Renal cortex interstitium (tissue), 11 donors: ENCODE measurements at regions not wholly inside any gene's neighbourhood (a gene's known extent, or its start where the extent isn't known, plus 50 kb on each side); places are given as distances from the start of the nearest gene placed in this dataset.
"Not testable (repeated sequence)": the region's sequence is repeated elsewhere in the genome, so short reads cannot be mapped to it uniquely, and the experiment has no call there.

Source experiments
- DNase-seq, 11 donors: peaks; one replicate each; pipeline ENCODE4 v3.0.0-alpha.2; 2013; ENCODE audit warnings: low read depth in 9 of 11, low spot score in 4 of 11; ENCODE audit errors: extremely low read depth in 1 of 11

DNA sequence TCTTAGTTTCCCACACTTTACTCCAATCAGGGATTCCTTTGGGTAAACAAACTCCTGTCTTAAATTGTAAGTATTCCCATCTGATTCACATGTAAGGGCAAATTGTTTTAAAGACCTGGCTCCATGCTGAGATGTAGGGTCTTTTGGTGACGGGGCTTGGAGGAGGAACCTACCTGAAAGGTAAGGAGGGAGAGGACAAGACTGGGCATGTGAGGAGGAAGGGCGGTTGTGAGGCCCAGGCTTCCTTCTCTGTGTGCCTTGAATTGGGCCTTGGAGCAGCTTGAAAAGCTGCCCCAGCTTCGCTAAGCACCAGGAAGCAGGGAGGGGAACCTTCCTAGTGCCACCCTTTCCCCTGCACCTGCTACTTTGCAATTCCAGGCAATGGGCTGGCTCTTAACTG is 86.8 kb downstream of the C9orf152 start:
- DNase-seq = no peak

DNA sequence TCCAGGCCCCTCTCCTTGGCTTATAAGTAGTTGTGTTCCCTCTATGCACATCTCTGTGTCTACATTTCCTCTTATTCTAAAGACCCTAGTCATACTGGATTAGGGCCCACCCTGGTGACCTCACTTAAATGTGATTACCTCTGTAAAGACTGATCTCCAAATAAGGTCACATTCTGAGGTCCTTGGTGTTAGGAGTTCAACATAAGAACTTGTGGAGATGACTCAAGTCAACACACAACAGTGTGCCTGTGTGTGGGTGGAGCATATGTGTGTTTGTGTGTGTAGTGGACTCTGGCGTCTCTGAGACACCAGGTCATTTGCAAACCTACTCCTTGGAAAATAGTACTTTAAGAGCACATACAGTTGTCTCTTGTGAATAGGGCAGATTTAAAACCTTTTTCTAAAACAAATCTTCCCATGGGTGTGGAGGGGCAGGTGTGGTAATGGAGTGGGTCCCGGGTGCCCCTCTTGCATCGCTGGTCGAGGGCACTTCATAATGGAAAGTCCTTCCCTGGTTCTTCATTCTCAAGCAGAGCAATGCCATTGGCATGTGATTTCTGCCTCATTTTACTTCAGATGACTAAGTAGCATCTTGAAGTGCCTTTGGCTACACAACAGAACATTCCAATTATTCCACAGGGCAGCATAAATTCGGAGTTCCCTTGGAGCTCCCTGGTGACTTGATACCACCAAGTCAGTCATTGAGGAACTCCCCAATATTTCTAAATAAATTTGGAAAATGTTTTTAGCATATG is 84.4 kb downstream of the C9orf152 start:
- DNase-seq = no peak

DNA sequence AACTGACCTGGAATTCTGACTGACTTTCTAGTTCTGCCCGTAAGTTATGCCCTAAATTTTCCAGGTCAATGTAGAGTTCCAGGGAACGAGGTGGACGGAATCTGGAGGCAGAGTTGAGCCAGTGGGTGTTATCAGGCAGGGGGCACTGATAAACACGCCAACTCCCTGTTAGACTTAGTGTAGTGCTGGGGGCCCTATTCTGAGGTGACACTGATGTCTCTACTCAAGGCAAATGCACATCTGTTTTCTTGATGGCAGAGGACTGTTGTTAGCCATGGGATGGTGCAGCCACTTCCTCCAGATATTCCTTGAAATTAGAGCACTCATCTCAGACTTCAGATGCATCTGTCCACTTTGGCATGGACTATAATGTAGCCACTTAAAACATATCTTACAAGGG is 83.5 kb downstream of the C9orf152 start:
- DNase-seq = no peak

DNA sequence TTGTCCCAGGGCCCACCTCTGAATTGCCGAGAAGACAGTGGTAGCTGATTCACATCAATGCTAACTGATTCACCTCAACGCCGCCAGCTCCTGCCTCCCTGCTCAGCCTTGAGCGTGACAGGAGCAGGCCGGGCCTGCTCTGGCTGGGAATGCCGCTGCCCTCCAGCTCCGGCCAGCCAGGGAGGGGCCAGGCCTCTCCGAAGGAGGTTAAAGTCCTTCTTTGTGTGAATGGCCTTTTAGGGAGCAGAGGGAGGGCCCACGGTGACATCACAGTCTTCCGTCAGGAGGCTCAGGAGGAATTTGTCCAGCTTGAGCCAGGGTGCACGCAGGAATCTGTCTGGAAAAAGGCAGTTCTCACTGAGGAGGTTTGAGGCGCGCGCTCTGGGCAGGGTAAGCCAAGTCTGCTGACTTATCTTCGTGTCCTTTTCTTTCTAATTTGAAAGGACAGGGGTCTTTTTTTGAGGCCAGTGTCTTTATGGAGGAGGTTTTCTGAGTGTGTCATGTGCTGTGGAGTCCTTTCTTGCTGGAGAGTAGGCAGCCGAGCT is 82.7 kb downstream of the C9orf152 start:
- peak in 8 of 11 donors; percentile 60 to 89 (median 80) for DNase-seq

DNA sequence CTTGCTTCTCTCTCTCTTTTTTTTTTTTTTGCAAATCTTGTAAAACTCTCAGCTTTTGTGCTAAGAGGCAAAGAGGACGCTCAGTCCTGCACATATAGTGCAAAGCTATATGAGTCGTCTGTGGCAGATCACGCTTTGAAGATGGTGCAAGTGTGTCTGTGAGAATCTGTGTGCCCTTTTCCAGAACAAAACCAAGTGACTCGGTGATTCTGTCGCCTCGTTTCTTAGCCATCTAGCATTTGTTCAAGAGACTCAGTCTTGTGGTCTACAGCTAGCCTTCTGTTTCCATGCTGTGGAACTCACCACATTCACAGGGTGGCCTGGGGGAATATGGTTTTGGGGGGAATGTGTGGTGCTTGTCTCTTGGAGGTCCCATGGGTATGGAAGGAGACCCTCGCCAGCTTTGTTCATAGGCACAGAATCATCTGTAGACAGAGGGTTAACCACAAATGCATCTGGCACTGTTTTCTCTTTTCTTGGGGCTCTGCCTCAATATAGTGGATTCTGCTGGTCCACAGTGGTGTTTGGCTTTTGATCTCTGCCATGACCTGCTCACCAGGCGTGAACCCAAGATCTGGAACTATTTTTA is 82.1 kb downstream of the C9orf152 start:
- DNase-seq = no peak

DNA sequence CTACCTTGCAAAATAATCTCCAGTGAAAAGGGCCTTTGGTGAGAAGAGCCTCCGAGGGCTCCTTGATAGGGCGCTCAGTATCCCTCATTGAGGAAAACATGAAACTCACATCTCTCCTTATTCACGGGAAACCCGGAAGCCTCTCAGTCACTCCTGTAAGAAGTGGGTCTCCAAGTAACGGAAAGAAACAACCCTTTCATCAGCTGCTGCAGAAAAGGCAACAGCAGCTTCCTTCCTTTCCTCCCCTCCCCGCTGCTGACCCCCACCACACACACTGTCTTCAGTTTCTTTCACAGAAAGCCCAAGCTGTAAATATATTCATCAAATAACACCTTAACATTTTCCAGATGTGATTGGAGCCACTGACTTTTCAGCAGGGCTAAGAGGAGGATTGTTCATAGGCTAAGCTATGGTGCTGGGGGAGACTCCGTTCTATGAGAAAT is 81.4 kb downstream of the C9orf152 start:
- DNase-seq = no peak

DNA sequence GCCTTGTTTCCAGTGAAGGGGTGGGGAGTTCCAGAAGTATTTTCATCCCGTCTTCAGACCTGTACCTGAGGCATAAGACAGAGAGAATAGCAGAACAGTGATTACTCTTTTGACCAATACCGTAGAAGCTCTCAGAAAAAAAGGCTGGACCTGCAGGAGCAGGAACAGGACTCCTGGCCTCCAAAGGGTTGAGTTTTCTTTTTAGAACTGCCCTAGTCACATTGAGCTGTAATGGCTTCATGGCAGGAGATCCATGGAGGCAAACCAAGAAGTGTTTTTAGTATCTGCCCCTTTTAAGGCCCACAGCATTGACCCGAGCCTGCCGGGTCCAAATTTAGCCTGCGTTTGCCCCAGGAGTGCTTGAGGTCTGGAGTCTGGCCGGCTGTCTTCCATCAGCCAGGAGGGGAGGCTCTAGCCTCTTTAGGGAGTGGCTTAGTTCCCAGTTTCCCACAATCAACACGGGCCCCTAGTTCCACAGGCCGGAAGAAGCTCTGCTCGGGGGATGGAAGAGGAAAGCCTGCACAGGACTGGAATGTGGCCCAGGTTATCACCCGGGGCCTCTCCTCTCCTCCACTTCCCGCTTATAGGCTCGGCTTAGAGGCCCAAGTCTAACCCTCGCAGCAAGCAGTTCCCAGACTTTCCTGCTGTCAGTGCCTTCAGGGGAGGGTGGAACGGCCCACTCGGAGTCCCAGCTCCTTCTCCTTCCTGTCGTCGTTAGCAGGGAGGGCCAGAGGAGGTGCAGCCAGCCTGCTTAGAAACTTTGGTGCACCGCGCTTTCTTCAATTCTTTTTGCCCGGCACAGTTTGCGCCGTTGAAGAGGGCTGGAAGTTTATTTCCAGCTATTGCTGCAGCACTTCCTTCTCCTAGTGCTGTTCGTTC is 80.7 kb downstream of the C9orf152 start:
- DNase-seq = peak in 8 of 11 donors; percentile 65 to 87 (median 82)

DNA sequence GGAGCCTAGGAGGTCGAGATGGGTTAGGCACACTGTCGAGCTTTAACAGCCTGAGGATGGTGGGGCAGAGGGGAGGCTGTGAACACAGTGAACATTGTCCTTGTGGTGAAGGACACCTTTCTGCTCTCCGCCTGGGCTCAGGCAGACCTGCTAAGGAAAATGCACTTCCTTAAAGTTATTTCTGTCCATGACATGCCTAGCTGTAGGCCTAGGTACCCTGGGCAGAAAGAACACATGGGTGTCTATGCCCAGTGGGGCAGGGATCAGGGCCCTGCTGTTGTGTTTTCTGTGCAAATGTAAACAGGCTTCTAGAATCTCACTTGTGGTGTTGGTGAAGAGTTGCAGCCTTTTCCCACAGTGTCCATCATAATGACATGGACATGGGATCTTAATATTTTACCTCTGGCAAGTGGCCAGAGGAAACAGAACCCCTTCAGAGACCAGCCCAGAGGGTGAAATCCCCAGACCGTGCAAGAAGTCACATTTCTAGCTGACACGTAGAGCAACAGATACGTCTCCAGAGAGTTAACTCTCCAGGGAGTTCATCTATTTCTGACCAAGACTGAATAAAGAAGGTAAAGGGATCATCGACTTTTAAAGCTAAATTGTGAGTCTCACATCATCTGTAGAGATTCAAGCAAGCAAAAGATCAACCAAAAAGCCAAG is 79.2 kb downstream of the C9orf152 start:
- no peak for DNase-seq

DNA sequence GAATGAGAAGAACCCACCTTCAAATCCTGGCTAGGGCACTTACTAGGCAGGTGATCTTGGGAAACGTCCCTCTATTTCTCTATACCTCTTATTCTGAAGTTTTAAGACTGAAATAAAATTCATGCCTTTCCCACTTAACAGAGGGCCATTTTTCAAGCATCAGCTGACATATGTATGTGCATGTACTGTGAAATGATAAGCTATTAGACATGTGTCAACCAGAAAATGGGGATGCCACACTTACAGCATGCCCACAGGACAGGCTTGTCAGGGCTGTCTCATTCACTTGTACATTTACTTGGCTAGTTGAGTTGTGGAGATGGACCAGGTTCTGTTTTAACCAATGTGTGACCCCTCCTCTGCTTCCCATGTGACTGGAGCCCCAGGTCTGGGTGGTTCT is 78.5 kb downstream of the C9orf152 start:
- no peak for DNase-seq

DNA sequence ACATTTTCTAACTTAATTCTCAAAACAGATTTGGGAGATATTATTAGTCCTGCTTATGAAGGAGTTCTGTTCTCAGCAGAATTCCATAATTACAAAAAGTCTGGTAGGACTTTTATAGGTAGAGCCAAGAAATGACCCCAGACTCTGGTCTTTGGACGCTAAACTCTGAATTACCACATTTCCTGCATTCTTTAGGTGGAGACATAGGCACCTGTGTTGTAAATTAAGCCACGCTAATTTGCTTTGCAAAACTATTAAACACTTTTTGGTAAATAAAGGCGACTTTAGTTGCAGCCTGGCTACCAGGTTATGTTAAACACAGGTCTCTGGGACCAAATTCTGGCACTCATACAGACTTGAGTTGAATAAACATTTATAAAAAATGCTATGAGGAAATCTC is 77.7 kb downstream of the C9orf152 start:
- DNase-seq = no peak

DNA sequence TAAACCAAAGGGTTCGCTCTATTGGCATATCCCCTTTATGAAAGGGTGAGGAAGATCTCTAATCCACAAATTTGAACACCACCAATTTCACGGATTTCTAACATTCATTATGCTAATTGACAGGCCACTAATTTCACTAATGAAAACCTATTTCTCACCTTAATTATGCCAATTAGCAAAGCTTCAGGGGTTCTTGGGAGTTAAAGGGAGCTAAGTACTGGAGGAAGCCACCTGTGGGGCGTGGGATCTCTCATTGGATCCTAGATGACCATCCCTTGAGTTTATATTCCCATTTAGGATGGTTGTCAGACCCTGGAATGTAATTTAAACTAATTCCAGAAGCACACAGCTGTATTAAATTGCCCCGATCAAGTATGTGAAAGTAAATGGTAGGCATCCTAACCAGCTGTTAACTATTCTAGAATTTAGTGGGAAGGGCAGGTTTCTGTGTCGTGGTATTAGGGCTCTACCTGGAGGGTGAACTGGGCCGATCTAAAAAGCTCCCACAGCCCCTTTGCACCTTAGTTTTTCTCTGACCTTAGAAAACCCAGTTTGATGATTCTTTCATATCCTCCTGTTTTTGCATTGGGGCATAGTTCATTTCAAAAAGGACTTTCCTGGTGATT is 77.1 kb downstream of the C9orf152 start:
- no peak for DNase-seq

DNA sequence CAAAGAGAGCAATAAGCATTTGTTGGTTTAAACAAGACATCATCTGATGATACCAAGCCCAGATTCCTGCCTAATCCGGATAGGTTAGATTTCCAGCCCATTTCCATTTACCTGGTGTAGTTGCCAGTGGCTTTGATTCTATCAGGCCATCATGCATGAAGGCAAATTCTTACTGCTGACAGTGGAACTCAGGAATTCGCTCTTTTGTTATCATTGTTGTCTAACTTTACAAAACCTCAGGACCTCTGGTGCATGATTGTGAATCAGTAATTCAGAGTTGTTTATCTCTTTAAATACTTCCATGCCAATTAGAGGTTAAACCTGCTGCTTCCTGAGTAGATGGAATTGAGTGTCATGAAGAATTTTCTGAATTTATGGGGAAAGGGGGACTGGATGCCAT is 76.5 kb downstream of the C9orf152 start:
- DNase-seq = no peak

DNA sequence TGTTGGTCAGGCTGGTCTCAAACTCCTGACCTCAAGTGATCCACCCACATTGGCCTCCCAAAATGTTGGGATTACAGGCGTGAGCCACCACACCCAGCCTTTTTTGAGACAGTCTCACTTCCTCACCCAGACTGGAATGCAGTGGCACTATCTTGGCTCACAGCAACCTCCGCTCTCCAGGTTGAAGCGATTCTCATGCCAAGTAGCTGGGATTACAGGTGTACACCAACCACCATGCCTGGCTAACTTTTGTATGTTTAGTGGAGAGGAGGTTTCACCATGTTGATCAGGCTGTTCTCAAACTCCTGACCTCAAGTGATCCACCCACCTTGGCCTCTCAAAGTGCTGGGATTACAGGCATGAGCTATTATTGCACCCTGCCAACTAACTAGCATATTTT is 75.4 kb downstream of the C9orf152 start:
- not testable (repeated sequence) for DNase-seq

DNA sequence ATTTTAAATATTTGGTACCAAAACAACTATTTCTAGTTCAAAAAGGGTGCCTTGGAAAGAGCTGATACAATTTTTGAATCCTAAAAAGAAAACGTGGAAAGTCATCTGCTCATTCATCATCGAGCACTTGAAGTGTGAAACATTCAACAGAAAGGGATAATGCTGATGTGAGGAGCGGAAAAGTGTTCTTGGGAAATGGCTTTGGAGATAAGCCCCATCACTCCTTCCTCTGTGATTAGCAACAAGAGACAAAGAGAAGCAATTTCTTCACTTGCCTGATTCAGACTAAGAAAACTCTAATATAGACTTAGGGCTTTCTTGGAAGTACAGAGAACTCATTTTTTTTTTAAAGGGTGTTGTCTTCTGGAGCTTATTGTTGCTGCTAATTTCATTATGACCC is 74.9 kb downstream of the C9orf152 start:
- DNase-seq = no peak

DNA sequence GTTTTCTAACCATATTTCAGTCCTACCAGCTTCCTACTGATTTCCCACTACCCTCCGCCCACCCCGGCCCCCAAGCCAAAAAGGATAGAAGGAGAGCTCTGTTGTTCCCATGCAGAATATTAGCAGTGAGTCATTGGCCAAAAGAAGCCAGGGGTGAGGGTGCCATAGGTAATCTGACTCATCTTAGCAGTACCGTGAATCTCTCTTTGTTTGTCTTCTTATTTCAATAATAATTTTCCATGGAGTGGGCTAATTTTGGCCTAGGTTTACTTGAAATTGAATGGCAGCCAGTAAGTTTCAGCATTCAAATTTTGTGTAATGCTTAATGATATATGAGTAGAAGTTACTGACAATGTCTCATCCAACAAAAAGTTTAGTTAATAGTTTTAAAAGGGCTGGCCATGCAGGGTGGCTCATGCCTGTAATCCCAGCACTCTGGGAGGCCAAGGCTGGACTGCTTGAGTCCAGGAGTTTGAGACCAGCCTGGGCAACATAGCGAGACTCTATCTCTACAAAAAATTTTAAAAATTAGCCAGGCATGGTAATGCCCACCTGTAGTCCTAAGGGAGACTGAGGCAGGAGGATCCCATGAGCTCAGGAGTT is 74.2 kb downstream of the C9orf152 start:
- DNase-seq = no peak

DNA sequence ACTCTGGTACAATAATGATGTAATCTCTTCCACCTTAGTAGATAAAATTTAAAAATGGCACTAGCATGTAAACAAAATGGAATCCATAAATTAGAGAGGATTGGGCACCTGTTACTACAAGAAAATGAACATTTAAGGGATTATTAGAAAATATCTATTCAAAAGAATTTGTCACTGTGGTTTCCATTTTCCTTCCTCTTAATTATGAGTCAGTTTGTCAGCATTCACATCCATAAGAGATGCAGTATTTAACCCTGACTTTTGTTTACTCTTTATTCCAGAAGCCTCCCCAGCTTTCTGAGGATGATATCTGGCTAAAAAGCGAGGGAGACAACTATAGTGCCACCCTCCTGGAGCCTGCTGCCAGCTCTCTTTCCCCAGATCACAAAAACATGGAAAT is 72.1 kb downstream of the C9orf152 start:
- no peak for DNase-seq

DNA sequence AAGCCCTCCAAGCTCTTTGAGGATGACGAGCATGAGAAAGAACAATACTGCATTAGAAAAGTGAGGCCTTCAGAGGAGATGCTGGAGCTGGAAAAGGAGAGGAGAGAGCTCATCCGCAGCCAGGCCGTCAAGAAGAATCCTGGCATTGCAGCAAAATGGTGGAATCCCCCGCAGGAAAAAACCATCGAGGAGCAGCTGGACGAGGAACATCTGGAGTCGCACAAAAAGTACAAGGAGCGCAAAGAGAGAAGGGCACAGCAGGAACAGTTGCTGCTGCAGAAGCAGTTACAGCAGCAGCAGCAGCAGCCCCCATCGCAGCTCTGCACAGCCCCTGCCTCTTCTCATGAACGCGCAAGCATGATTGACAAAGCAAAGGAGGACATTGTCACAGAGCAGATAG is 71.2 kb downstream of the C9orf152 start:
- DNase-seq = no peak

DNA sequence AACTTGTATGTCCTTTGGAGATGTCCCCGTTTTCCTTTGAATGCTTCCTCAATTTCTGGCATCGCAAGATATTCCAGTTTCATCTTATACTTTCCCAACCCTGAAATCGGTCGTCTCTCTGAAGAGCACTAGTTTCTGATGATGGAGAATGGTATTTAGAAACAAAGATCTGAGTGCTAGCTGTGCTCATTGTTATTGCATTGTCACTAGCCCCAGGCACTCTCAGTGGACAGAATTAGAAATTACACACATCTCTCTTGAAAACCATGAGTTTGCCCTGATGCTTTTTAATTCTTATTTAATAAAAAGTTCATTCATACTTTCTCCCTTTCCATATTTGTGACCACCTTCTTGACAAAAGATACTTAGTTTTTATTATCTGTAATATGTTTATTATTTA is 67.7 kb downstream of the C9orf152 start:
- DNase-seq = no peak
